ENCODE measurements at regions not wholly inside any gene's neighbourhood (a gene's known extent, or its start where the extent isn't known, plus 50 kb on each side); places are given as distances from the start of the nearest gene placed in this dataset.

- DNase-seq: no peak
Observed at GRCh38 chr5:82419559-82420332, 141.6 kb upstream of the RPS23 start.

GRCh38 chr5:82418608-82418950 lies 140.4 kb upstream of the RPS23 start:
- DNase-seq: no peak

GRCh38 chr5:82417776-82418607 lies 139.8 kb upstream of the RPS23 start:
- peak; percentile 82 for DNase-seq

- no peak for DNase-seq
Observed at GRCh38 chr5:82416512-82416911, 138.4 kb upstream of the RPS23 start.

GRCh38 chr5:82414041-82414388 lies 135.9 kb upstream of the RPS23 start:
- DNase-seq: no peak

- DNase-seq: peak; percentile 95
Observed at GRCh38 chr5:82413302-82414040, 135.3 kb upstream of the RPS23 start.

GRCh38 chr5:82408033-82408432 lies 129.9 kb upstream of the RPS23 start:
- no peak for DNase-seq

GRCh38 chr5:82406205-82406773 lies 128.1 kb upstream of the RPS23 start:
- DNase-seq: peak; percentile 93

- peak; percentile 99 for DNase-seq
Observed at GRCh38 chr5:82405618-82406204, 127.6 kb upstream of the RPS23 start.

- DNase-seq: peak; percentile 89
Observed at GRCh38 chr5:82405161-82405560, 127.0 kb upstream of the RPS23 start.

- no peak for DNase-seq
Observed at GRCh38 chr5:82404382-82404945, 126.3 kb upstream of the RPS23 start.

- no peak for DNase-seq
Observed at GRCh38 chr5:82403724-82404123, 125.6 kb upstream of the RPS23 start.

GRCh38 chr5:82403026-82403425 lies 124.9 kb upstream of the RPS23 start:
- peak; percentile 31 for DNase-seq

- no peak for DNase-seq
Observed at GRCh38 chr5:82399111-82399510, 121.0 kb upstream of the RPS23 start.

- no peak for DNase-seq
Observed at GRCh38 chr5:82397741-82398320, 119.7 kb upstream of the RPS23 start.

- peak; percentile 99 for DNase-seq
Observed at GRCh38 chr5:82396871-82397514, 118.8 kb upstream of the RPS23 start.

- peak; percentile 69 for DNase-seq
Observed at GRCh38 chr5:82396396-82396795, 118.2 kb upstream of the RPS23 start.

GRCh38 chr5:82393951-82394350 lies 115.8 kb upstream of the RPS23 start:
- DNase-seq: no peak

GRCh38 chr5:82390088-82390487 lies 111.9 kb upstream of the RPS23 start:
- DNase-seq: no peak

- DNase-seq: no peak
Observed at GRCh38 chr5:82389347-82389746, 111.2 kb upstream of the RPS23 start.

GRCh38 chr5:82388181-82388580 lies 110.0 kb upstream of the RPS23 start:
- DNase-seq: peak; percentile 91
